ENCODE measurements at regions not wholly inside any gene's neighbourhood (a gene's known extent, or its start where the extent isn't known, plus 50 kb on each side); places are given as distances from the start of the nearest gene placed in this dataset.

GRCh38 chr5:144547098-144547499 is 376.4 kb downstream of the KCTD16 start:
- TF ChIP-seq POLR2A (IDR thresholded peaks at IDR 0.05; ENCODE audit: low read length) (no peak), GATA1 (IDR thresholded peaks at IDR 0.05; ENCODE audit: low read depth, low read length) (no peak)
